Gastrocnemius medialis (tissue), 4 donors: ENCODE measurements at regions not wholly inside any gene's neighbourhood (a gene's known extent, or its start where the extent isn't known, plus 50 kb on each side); places are given as distances from the start of the nearest gene placed in this dataset.

Experiments
- CTCF ChIP-seq, 5 experiments: fragments of 450-650 bp in 3 of 5; fragments of 200-600 bp in 2 of 5; sonication (generic) in 2 of 5; IDR thresholded peaks in 4 of 5; conservative IDR thresholded peaks in 1 of 5; 1 replicate in 4 of 5; 2 replicates in 1 of 5; pipeline ENCODE4 v1.5.1; 2016 to 2019; ENCODE audit warnings: antibody characterized with exemption in 5 of 5, mild to moderate bottlenecking in 3 of 5, moderate library complexity in 3 of 5
- POLR2A ChIP-seq, 2 donors: fragments of 450-650 bp; IDR thresholded peaks; one replicate each; pipeline ENCODE4 v1.6.1; 2017; ENCODE audit warnings: antibody characterized with exemption in 2 of 2, mild to moderate bottlenecking in 2 of 2, moderate library complexity in 2 of 2

DNA sequence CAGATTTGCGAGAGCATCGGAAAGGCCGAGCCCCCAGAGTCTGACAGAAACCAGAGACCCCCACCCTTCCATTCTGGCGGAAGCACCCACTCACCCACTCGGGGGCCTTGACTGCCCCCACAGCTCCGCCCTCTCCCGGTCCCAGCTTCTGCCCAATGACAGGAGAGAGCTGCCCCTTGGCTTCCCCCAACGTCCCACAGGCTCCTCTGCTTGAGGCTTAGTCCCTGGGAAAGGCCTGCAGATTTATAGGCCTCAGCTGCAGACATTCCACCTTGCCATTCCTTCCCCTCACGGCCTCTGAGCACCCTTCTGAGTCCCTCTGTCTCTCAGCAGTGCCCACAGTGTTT is 125.0 kb upstream of the NCAM1 start:
- TF ChIP-seq CTCF (IDR thresholded peaks at IDR 0.05 in 4 of 5, conservative IDR thresholded peaks at IDR 0.05 in 1 of 5) (no peak), POLR2A (IDR thresholded peaks at IDR 0.05) (no peak)
